Tibial nerve (tissue), 3 donors: ENCODE measurements at regions not wholly inside any gene's neighbourhood (a gene's known extent, or its start where the extent isn't known, plus 50 kb on each side); places are given as distances from the start of the nearest gene placed in this dataset.

Source experiments
- CTCF ChIP-seq, 5 experiments: fragments of 200-600 bp in 3 of 5; fragments of 450-650 bp in 2 of 5; sonication (generic) in 3 of 5; IDR thresholded peaks; one replicate each; pipeline ENCODE4 v1.5.1; 2016 to 2019; ENCODE audit warnings: antibody characterized with exemption in 5 of 5, mild to moderate bottlenecking in 3 of 5, moderate library complexity in 2 of 5
- POLR2A ChIP-seq, 2 donors: fragments of 450-650 bp; IDR thresholded peaks; one replicate each; pipeline ENCODE4 v1.6.1; 2017; ENCODE audit warnings: antibody characterized with exemption in 2 of 2, mild to moderate bottlenecking in 2 of 2, moderate library complexity in 2 of 2

DNA sequence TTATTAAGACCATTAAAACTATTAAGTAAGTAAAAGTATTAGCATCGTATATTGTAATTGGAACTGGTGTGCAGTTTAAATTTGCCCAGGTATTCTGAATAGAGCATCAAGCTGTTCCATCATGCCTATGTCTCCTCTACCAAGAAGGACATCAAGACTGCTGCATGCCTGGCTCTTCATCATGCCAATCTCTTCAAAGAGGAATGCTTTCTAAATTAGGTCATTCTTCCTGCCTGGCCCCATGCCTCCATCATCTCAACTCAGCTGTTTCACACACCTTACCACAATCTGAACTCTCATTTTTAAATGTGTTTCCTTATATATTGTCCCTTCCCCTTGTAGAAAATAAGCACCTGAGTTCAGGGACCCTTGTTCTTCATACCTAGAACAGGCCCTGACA, 270.5 kb upstream of the PPARGC1A start:
- no peak for TF ChIP-seq POLR2A (IDR thresholded peaks at IDR 0.05)
- no peak for TF ChIP-seq CTCF (IDR thresholded peaks at IDR 0.05)
